Endothelial cell of umbilical vein (primary cell): ENCODE measurements at regions not wholly inside any gene's neighbourhood (a gene's known extent, or its start where the extent isn't known, plus 50 kb on each side); places are given as distances from the start of the nearest gene placed in this dataset.

Experiments used
- BruUV-seq: library from RNA; stranded (reverse); fragments of 400-500 nt; replicated peaks from 2 replicates; lab custom pipeline; 2021; lab: Mats Ljungman, UMichigan
- CTCF ChIA-PET: fragments of 300-600, 350-600 bp; sonication (Branson Sonifier 250); formaldehyde crosslinking; loops from one replicate; lab custom pipeline; 2021; ENCODE audit warnings: antibody characterized with exemption, inconsistent platforms; lab: Charles Lee
- POLR2A ChIA-PET: fragments of 300-600, 350-600 bp; sonication (Branson Sonifier 250); formaldehyde crosslinking; loops from one replicate; lab custom pipeline; 2021; ENCODE audit warnings: antibody characterized with exemption, inconsistent platforms; lab: Charles Lee
- DNase-seq: peaks from one replicate; pipeline ENCODE4 v3.0.0-alpha.2; 2011; ENCODE audit warnings: low read depth, low spot score
- FAIRE-seq: peaks from 2 replicates; lab custom pipeline; 2011; peaks lifted over from hg19 to GRCh38; lab: Jason Lieb, UNC
- H2AFZ ChIP-seq: 2 replicates; pipeline ENCODE4 v1.6.0; 2012; ENCODE audit warnings: low read depth, low read length, control low read depth, inconsistent platforms
- H3K27ac ChIP-seq: 2 replicates; pipeline ENCODE4 v1.5.1; 2011; ENCODE audit warnings: low read depth, mild to moderate bottlenecking, control low read depth, low read length, moderate library complexity; ENCODE audit not compliant: insufficient read depth
- H3K27me3 ChIP-seq, 2 experiments: 2 replicates each; pipeline versions ENCODE4 v1.6.0 to v1.6.1; 2011; ENCODE audit warnings: low read length in 2 of 2, mixed read lengths in 1 of 2; ENCODE audit not compliant: control insufficient read depth in 2 of 2, insufficient read depth in 2 of 2
- H3K36me3 ChIP-seq, 2 experiments: 2 replicates in 1 of 2; 3 replicates in 1 of 2; pipeline ENCODE4 v1.5.1; 2011; ENCODE audit warnings: low read length in 2 of 2, mild to moderate bottlenecking in 1 of 2, moderate library complexity in 1 of 2; ENCODE audit not compliant: control insufficient read depth in 2 of 2, insufficient read depth in 2 of 2; ENCODE audit errors: extremely low read depth in 1 of 2
- H3K4me1 ChIP-seq: 3 replicates; pipeline ENCODE4 v1.5.1; 2011; ENCODE audit warnings: mild to moderate bottlenecking, low read length; ENCODE audit not compliant: control insufficient read depth, insufficient read depth; ENCODE audit errors: extremely low read depth
- H3K4me2 ChIP-seq: 2 replicates; pipeline ENCODE4 v1.6.1; 2011; ENCODE audit warnings: low read length, control low read depth, mixed read lengths; ENCODE audit not compliant: insufficient read depth
- H3K4me3 ChIP-seq, 3 experiments: fragments of 200-600 bp in 1 of 3; sonication (generic), shearing (Covaris generic) in 1 of 3; replicated peaks in 1 of 3; 2 replicates each; pipeline ENCODE4 v1.5.1; 2011 to 2016; ENCODE audit warnings: control low read depth in 3 of 3, low read length in 3 of 3, mild to moderate bottlenecking in 2 of 3, inconsistent platforms in 1 of 3, low read depth in 1 of 3, moderate library complexity in 1 of 3; ENCODE audit not compliant: insufficient read depth in 1 of 3
- H3K79me2 ChIP-seq: 2 replicates; pipeline ENCODE4 v1.6.0; 2012; ENCODE audit warnings: low read length, inconsistent platforms; ENCODE audit not compliant: control insufficient read depth, insufficient read depth
- H3K9ac ChIP-seq: replicated peaks from 2 replicates; pipeline ENCODE3; 2011; ENCODE audit warnings: low read length, control low read depth; ENCODE audit not compliant: insufficient read depth; ENCODE audit errors: extremely low read depth
- H3K9me1 ChIP-seq: replicated peaks from 3 replicates; pipeline ENCODE4 v1.6.0; 2011; ENCODE audit warnings: mild to moderate bottlenecking, low read length; ENCODE audit not compliant: control insufficient read depth, insufficient read depth; ENCODE audit errors: extremely low read depth
- H3K9me3 ChIP-seq: replicated peaks from 2 replicates; pipeline ENCODE4 v1.5.1; 2012; ENCODE audit warnings: low read length, inconsistent platforms; ENCODE audit not compliant: control insufficient read depth, insufficient read depth
- H4K20me1 ChIP-seq: replicated peaks from 2 replicates; pipeline ENCODE3; 2011; ENCODE audit warnings: mild to moderate bottlenecking, low read length; ENCODE audit not compliant: control insufficient read depth, insufficient read depth; ENCODE audit errors: extremely low read depth
- CTCF ChIP-seq, 2 donors: IDR thresholded peaks; 1 replicate in 1 of 2; 2 replicates in 1 of 2; pipeline ENCODE4 v1.5.1; 2011; ENCODE audit warnings: low read length in 2 of 2, mild to moderate bottlenecking in 2 of 2, moderate library complexity in 2 of 2, control low read depth in 1 of 2, inconsistent platforms in 1 of 2, low read depth in 1 of 2; ENCODE audit not compliant: insufficient read depth in 1 of 2; ENCODE audit errors: extremely low read depth in 1 of 2
- EZH2 ChIP-seq: IDR thresholded peaks from 2 replicates; pipeline ENCODE4 v1.6.1; 2012; ENCODE audit warnings: borderline replicate concordance, low read depth, mild to moderate bottlenecking, moderate library complexity, low read length, inconsistent platforms; ENCODE audit not compliant: severe bottlenecking
- FOS ChIP-seq: IDR thresholded peaks from 2 replicates; pipeline ENCODE4 v1.6.1; 2011; ENCODE audit warnings: mild to moderate bottlenecking, low read length, moderate library complexity, borderline replicate concordance; ENCODE audit not compliant: insufficient read depth
- GATA2 ChIP-seq: IDR thresholded peaks from 2 replicates; pipeline ENCODE4 v1.7.0; 2011; ENCODE audit warnings: low read depth, mild to moderate bottlenecking, moderate library complexity, mixed read lengths, low read length; ENCODE audit not compliant: insufficient read length, insufficient read depth
- JUN ChIP-seq: IDR thresholded peaks from 2 replicates; pipeline ENCODE4 v1.6.1; 2011; ENCODE audit warnings: borderline replicate concordance, low read depth; ENCODE audit not compliant: insufficient read length, insufficient read depth
- MAX ChIP-seq: IDR thresholded peaks from 2 replicates; pipeline ENCODE4 v1.6.1; 2011; ENCODE audit not compliant: insufficient read depth, insufficient read length
- MYC ChIP-seq: IDR thresholded peaks from one replicate; pipeline ENCODE4 v1.6.1; 2011; ENCODE audit warnings: mild to moderate bottlenecking, low read depth, low read length
- POLR2A ChIP-seq: IDR thresholded peaks from 2 replicates; pipeline ENCODE4 v1.6.1; 2012; ENCODE audit warnings: low read depth, mild to moderate bottlenecking, control low read depth, low read length
- POLR2AphosphoS5 ChIP-seq: IDR thresholded peaks from 2 replicates; pipeline ENCODE4 v1.6.1; 2012; ENCODE audit warnings: low read depth, mild to moderate bottlenecking, control low read depth, low read length, moderate library complexity; ENCODE audit not compliant: insufficient read depth
- dilution Hi-C: fragments of 300-500 bp; cut with MboI; formaldehyde crosslinking; loops from one replicate; pipeline ENCODE4 v1.15.0; 2019; ENCODE audit warnings: low sequenced_read_pairs; ENCODE audit not compliant: extremely low pct_ligation_motif_present
- intact Hi-C: fragments of 100-400 bp; cut with micrococcal nuclease; formaldehyde crosslinking; loops from one replicate; pipeline ENCODE4 v1.10.0; 2022

- H3K79me2 ChIP-seq = no peaks in the 10 kb centered on the region
- no peaks in the 10 kb centered on the region for H3K9me1 ChIP-seq
- H3K36me3 ChIP-seq = no peaks in the 10 kb centered on the region
- DNase-seq (no peak), FAIRE-seq (no peak)
- no peaks in the 10 kb centered on the region for H3K9me3 ChIP-seq
- no peak overlapping the region for H3K9ac ChIP-seq
- TF ChIP-seq FOS = no peak
- no peak for TF ChIP-seq POLR2AphosphoS5
- no peak for TF ChIP-seq MAX
- TF ChIP-seq CTCF (IDR thresholded peaks at IDR 0.05; ENCODE audit: extremely low read depth in 1 of 2, insufficient read depth in 1 of 2, low read depth in 1 of 2, low read length in 2 of 2) = no peak
- no peak for TF ChIP-seq GATA2
- TF ChIP-seq EZH2 = no peak
- no peak for TF ChIP-seq MYC
- TF ChIP-seq JUN = no peak
- no peak for TF ChIP-seq POLR2A
- H3K4me3 ChIP-seq = no peak overlapping the region
- H3K4me2 ChIP-seq = no peak overlapping the region
- dilution Hi-C loops (no loop called here), intact Hi-C loops (loop anchor here (5.0 kb wide), 1 partner anchor 623 kb away; no protein-coding TSS in a partner anchor)
- POLR2A ChIA-PET = no interaction called here
- no peak overlapping the region for H3K27ac ChIP-seq
- H3K4me1 ChIP-seq = peaks cover 3% of the 10 kb centered on the region
- no TSS peak for BruUV-seq
- H2AFZ ChIP-seq = no peak overlapping the region
- H3K27me3 ChIP-seq = peaks cover 0 to 2% of the 10 kb centered on the region in 2 experiments
- CTCF ChIA-PET = interaction anchor here (1.1 to 2.4 kb wide), 4 partner anchors 25 to 380 kb away, joined by 3 to 9 read pairs (median 6); partner anchors contain the start of genes GPX8 and SNX18
- H4K20me1 ChIP-seq = no peaks in the 10 kb centered on the region
Observed at GRCh38 chr5:54870271-54870670, 115.1 kb downstream of the ESM1 start.
